Pancreas (tissue), 10 donors: ENCODE measurements at regions not wholly inside any gene's neighbourhood (a gene's known extent, or its start where the extent isn't known, plus 50 kb on each side); places are given as distances from the start of the nearest gene placed in this dataset.

ENCODE experiments used
- ATAC-seq, 4 donors: fragments of 200-7000 bp; cut with Tn5 transposase; one replicate each; pipeline versions ENCODE4 v1.8.0 to v1.9.1; 2020; ENCODE audit warnings: mild to moderate bottlenecking in 4 of 4, moderate library complexity in 4 of 4
- DNase-seq, 6 donors: peaks; one replicate each; pipeline ENCODE4 v3.0.0-alpha.2; 2020
- FAIRE-seq: peaks from 2 replicates; lab custom pipeline; 2012; peaks lifted over from hg19 to GRCh38; lab: Jason Lieb, UNC
- H3K27ac ChIP-seq, 4 donors: fragments of 200-600 bp; sonication (generic); 1 replicate in 3 of 4; 2 replicates in 1 of 4; pipeline versions ENCODE4 v1.5.0 to v1.8.0; 2020
- H3K27me3 ChIP-seq, 4 donors: fragments of 200-600 bp; one replicate each; pipeline ENCODE4 v1.8.0; 2021
- H3K36me3 ChIP-seq, 3 donors: fragments of 200-600 bp; sonication (generic) in 1 of 3; one replicate each; pipeline versions ENCODE4 v1.5.0 to v1.8.0; 2020 to 2021
- H3K4me1 ChIP-seq, 3 donors: fragments of 200-600 bp; one replicate each; pipeline ENCODE4 v1.8.0; 2021
- H3K4me3 ChIP-seq, 4 donors: fragments of 200-600 bp; sonication (generic) in 2 of 4; one replicate each; pipeline versions ENCODE4 v1.5.0 to v1.8.0; 2020 to 2021
- H3K9me3 ChIP-seq, 4 donors: fragments of 200-600 bp; one replicate each; pipeline ENCODE4 v1.8.0; 2021
- WGBS, 2 donors: extraction: QIAGEN DNeasy Blood & Tissue Kit; methylation state at CpG; one replicate each; pipeline ENCODE4 v1.1.7; 2013; 5-methylcytosine and 5-hydroxymethylcytosine counted together
- intact Hi-C, 3 donors: fragments of 100-400 bp; cut with DNase I; formaldehyde crosslinking; loops; one replicate each; pipeline versions ENCODE4 v1.11.1 to v1.14.2; 2022
- TF ChIP-seq, protein P1 (sequence below), 4 donors: fragments of 200-600 bp; sonication (generic) in 3 of 4; IDR thresholded peaks; one replicate each; pipeline versions ENCODE4 v1.5.0 to v1.8.0; 2021; ENCODE audit warnings: antibody characterized with exemption in 4 of 4
- donor health status: healthy with polysubstance abuse.
- donor health status: DM: no; HTN: no; CAD: no; lungs with moderate emphysema.
- donor health status: DM: no; HTN: no; CAD: no.
- donor health status: control.
- donor health status: control.
- donor health status: Bipolar disorder and iron deficiency.
- donor health status: DM: yes; HTN: yes; CAD: no.
- donor health status: DM: no; HTN: no; CAD: no.
- donor health status: DM: no; HTN: no; CAD: no.
- donor health status: DM: yes; HTN: yes; CAD: no.

DNA sequence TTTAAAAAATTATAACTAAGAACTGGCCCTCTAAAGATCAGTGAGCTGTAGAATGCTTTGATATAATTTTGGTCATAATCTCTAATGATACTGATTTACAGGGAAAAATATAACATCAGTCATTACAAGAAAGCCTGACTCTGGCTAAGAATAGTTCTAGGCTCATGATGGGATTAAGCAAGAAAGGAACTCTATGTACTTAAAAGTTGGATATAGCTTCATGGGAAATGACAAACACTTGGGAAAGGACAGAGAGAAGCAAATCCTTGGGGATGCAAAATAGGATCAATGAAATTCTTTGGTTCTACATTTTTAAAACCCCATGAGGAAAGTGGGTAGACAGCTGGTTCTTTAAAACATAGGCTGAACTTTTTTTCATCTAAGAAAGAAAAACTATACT is 472.7 kb upstream of the NR2F2 start:
- Histone ChIP-seq H3K9me3 (no peaks in the 10 kb centered on the region), H3K27me3 (no peaks in the 10 kb centered on the region), H3K27ac (no peak overlapping the region), H3K4me1 (no peaks in the 10 kb centered on the region), H3K4me3 (no peak overlapping the region), H3K36me3 (no peaks in the 10 kb centered on the region)
- DNase-seq (no peak), FAIRE-seq (no peak), ATAC-seq (no peak)
- intact Hi-C loops = no loop called here
- TF ChIP-seq, protein P1, sequence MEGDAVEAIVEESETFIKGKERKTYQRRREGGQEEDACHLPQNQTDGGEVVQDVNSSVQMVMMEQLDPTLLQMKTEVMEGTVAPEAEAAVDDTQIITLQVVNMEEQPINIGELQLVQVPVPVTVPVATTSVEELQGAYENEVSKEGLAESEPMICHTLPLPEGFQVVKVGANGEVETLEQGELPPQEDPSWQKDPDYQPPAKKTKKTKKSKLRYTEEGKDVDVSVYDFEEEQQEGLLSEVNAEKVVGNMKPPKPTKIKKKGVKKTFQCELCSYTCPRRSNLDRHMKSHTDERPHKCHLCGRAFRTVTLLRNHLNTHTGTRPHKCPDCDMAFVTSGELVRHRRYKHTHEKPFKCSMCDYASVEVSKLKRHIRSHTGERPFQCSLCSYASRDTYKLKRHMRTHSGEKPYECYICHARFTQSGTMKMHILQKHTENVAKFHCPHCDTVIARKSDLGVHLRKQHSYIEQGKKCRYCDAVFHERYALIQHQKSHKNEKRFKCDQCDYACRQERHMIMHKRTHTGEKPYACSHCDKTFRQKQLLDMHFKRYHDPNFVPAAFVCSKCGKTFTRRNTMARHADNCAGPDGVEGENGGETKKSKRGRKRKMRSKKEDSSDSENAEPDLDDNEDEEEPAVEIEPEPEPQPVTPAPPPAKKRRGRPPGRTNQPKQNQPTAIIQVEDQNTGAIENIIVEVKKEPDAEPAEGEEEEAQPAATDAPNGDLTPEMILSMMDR (IDR thresholded peaks at IDR 0.05) = no peak

DNA sequence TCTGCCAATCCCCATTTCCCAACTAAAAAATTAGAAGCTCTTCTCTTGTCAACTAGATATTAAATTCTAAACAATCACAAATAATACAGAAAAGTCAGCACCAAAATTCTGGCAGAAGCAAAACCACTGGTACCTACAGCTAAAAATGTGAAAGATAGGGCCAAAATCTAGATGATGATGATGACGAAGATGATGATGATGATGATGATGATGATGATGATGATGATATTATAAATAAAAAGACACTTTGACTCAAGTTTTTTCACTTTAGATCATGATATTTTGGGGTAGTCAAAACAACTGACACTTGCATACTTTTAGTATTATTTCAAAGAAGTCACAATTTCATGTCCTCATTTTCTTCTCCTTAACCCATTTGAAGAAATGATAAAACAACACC is 470.1 kb upstream of the NR2F2 start:
- Histone ChIP-seq H3K4me3 (no peak overlapping the region), H3K27me3 (no peaks in the 10 kb centered on the region), H3K36me3 (no peaks in the 10 kb centered on the region), H3K9me3 (no peaks in the 10 kb centered on the region), H3K4me1 (no peaks in the 10 kb centered on the region), H3K27ac (no peak overlapping the region)
- intact Hi-C loops = no loop called here
- TF ChIP-seq, protein P1 (IDR thresholded peaks at IDR 0.05) = no peak
- FAIRE-seq (no peak), ATAC-seq (no peak), DNase-seq (no peak)
- 55 to 61% methylated on average over 1 of the region's 1 CpG for WGBS, 2 donors

DNA sequence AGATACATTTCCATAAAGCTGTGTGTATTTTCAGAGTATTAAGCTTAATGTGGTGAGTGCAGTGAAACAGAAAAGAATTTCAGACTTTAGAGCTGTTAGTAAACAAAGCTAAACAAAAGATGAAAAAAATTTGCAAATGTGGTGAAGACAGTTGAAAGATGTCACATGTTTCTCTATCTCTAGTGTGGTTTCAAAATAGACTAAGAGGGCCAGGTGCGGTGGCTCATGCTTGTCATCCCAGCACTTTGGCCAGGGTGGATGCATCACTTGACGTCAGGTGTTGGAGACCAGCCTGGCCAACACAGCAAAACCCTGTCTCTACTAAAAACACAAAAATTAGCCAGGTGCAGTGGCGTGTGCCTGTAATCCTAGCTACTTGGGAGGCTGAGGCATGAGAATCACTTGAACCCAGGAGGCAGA is 466.0 kb upstream of the NR2F2 start:
- no peaks in the 10 kb centered on the region for H3K27me3 ChIP-seq
- H3K4me3 ChIP-seq = no peak overlapping the region
- ATAC-seq (no peak), DNase-seq (no peak), FAIRE-seq (no peak)
- intact Hi-C loops = no loop called here
- TF ChIP-seq, protein P1 (IDR thresholded peaks at IDR 0.05) = no peak
- no peak overlapping the region for H3K27ac ChIP-seq
- no peaks in the 10 kb centered on the region for H3K4me1 ChIP-seq
- WGBS, 2 donors = 70 to 84% methylated on average over 3 of the region's 3 CpGs
- no peaks in the 10 kb centered on the region for H3K9me3 ChIP-seq
- H3K36me3 ChIP-seq = no peaks in the 10 kb centered on the region

DNA sequence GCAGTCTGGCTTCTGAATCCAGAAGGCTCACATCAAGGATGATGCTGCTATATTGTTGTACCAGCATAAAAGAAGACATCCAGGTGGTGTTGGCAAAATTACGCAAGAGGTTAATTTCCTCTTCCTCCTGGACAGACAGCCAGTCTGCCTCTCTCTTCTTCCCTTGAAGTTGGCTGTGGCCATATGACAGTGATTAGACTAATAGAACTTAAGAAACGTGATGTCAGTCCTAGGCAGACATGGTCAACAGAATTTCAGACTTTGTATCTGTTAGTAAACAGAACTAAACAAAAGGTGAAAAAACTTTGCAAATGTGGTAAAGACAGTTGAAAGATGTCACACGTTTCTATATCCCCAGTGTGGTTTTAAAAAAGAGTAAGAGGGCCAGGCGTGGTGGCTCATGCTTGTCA is 465.2 kb upstream of the NR2F2 start:
- no peak overlapping the region for H3K27ac ChIP-seq
- H3K4me1 ChIP-seq = no peaks in the 10 kb centered on the region
- DNase-seq (no peak), FAIRE-seq (no peak), ATAC-seq (no peak)
- intact Hi-C loops = no loop called here
- no peaks in the 10 kb centered on the region for H3K36me3 ChIP-seq
- WGBS, 2 donors = 60 to 63% methylated on average over 4 of the region's 4 CpGs
- H3K27me3 ChIP-seq = no peaks in the 10 kb centered on the region
- TF ChIP-seq, protein P1 (IDR thresholded peaks at IDR 0.05) = no peak
- H3K9me3 ChIP-seq = no peaks in the 10 kb centered on the region
- no peak overlapping the region for H3K4me3 ChIP-seq

DNA sequence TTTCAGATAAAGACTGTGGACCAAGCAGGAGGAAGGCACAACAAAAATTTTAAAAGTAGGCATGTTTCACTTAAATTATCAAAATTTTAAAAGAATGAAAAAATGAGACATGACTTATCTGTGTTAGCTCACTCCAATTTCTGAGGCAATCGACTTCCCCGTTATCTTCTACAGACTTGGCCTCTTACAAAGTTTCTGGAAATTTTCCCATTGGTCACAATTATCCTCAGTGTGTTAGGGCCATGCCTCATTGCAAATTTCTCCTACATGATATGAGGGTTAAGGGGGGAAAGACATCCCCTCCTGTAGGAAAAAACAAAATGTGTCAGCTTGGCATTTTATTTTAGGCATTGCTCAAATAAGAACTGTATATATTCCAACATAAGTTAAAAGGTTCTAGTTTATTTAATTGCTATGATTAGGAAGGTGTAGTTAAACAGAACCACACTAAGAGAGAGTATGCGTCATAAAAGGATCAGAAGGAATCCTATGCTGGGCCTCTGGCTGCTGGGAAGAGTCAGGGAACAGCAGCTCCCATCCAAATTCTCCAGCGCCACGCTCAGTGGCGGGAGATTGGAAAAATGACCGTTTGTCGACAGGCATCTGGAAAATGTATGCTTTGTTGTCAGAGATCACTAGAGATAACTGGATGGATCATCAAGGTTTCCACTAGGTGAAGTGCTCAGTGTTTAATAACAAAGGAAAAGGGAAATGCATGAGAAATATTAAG is 463.6 kb upstream of the NR2F2 start:
- TF ChIP-seq, protein P1 (IDR thresholded peaks at IDR 0.05) = no peak
- H3K9me3 ChIP-seq = no peaks in the 10 kb centered on the region
- intact Hi-C loops = no loop called here
- FAIRE-seq (no peak), DNase-seq (no peak), ATAC-seq (no peak)
- no peak overlapping the region for H3K4me3 ChIP-seq
- no peaks in the 10 kb centered on the region for H3K36me3 ChIP-seq
- 68 to 74% methylated on average over 8 of the region's 8 CpGs for WGBS, 2 donors
- no peaks in the 10 kb centered on the region for H3K4me1 ChIP-seq
- no peak overlapping the region for H3K27ac ChIP-seq
- no peaks in the 10 kb centered on the region for H3K27me3 ChIP-seq
